Stomach (tissue), 8 donors: ENCODE measurements at regions not wholly inside any gene's neighbourhood (a gene's known extent, or its start where the extent isn't known, plus 50 kb on each side); places are given as distances from the start of the nearest gene placed in this dataset.

Source experiments
- DNase-seq, 2 donors: peaks; one replicate each; pipeline versions ENCODE4 v3.0.0 to v3.0.0-alpha.2; 2013 to 2019
- H3K27ac ChIP-seq, 5 donors: fragments of 200-600 bp in 4 of 5; sonication (generic) in 4 of 5; one replicate each; pipeline ENCODE4 v1.5.1; 2013 to 2019; ENCODE audit warnings: mild to moderate bottlenecking in 1 of 5, moderate library complexity in 1 of 5
- H3K27me3 ChIP-seq, 3 donors: fragments of 200-600 bp; sonication (generic); one replicate each; pipeline ENCODE4 v1.5.1; 2017 to 2019; ENCODE audit warnings: mixed run types in 1 of 3
- H3K36me3 ChIP-seq, 4 donors: fragments of 200-600 bp; sonication (generic); 1 replicate in 3 of 4; 2 replicates in 1 of 4; pipeline ENCODE4 v1.5.1; 2016 to 2019
- H3K4me1 ChIP-seq, 4 donors: fragments of 200-600 bp; sonication (generic); one replicate each; pipeline ENCODE4 v1.5.1; 2016 to 2019
- H3K4me3 ChIP-seq, 4 donors: fragments of 200-600 bp; sonication (generic) in 3 of 4; one replicate each; pipeline ENCODE4 v1.5.1; 2016 to 2019; ENCODE audit warnings: mild to moderate bottlenecking in 1 of 4
- H3K9me3 ChIP-seq, 4 donors: fragments of 200-600 bp; sonication (generic); one replicate each; pipeline ENCODE4 v1.5.1; 2016 to 2019
- CTCF ChIP-seq, 7 experiments: fragments of 450-650 bp in 4 of 7; fragments of 200-600 bp in 3 of 7; sonication (generic) in 3 of 7; IDR thresholded peaks; one replicate each; pipeline ENCODE4 v1.5.1; 2016 to 2019; ENCODE audit warnings: antibody characterized with exemption in 7 of 7, control low read depth in 2 of 7, mild to moderate bottlenecking in 1 of 7
- EP300 ChIP-seq: sonication (generic); formaldehyde crosslinking; IDR thresholded peaks from one replicate; pipeline ENCODE4 v1.6.1; 2017; ENCODE audit warnings: antibody characterized with exemption
- POLR2A ChIP-seq, 4 donors: fragments of 450-650 bp; IDR thresholded peaks; one replicate each; pipeline ENCODE4 v1.6.1; 2016; ENCODE audit warnings: antibody characterized with exemption in 4 of 4, control low read depth in 2 of 4, mild to moderate bottlenecking in 1 of 4, moderate library complexity in 1 of 4
- POLR2AphosphoS5 ChIP-seq, 3 donors: sonication (generic); formaldehyde crosslinking; IDR thresholded peaks; one replicate each; pipeline ENCODE4 v1.6.1; 2016; ENCODE audit warnings: antibody characterized with exemption in 3 of 3
- WGBS, 5 donors: extraction: QIAGEN DNeasy Blood & Tissue Kit in 3 of 5; methylation state at CpG; one replicate each; pipeline versions ENCODE4 v1.1.5 to v1.1.7; 2013 to 2018; 5-methylcytosine and 5-hydroxymethylcytosine counted together
- intact Hi-C: fragments of 100-400 bp; cut with DNase I; formaldehyde crosslinking; loops from one replicate; pipeline ENCODE4 v1.15.1; 2023; ENCODE audit warnings: low total_unique reads
- donor health status: healthy with polysubstance abuse.
- donor health status: Bipolar disorder and iron deficiency.
- donor health status: healthy.

GRCh38 chr7:46168231-46168630, 247.2 kb upstream of the IGFBP3 start:
- intact Hi-C loops, result no loop called here
- TF ChIP-seq POLR2AphosphoS5 (IDR thresholded peaks at IDR 0.05) (no peak), EP300 (no peak), CTCF (IDR thresholded peaks at IDR 0.05) (no peak), POLR2A (IDR thresholded peaks at IDR 0.05) (no peak)
- Histone ChIP-seq H3K4me1 (peaks cover 0 to 1% (median 0%) of the 10 kb centered on the region in 4 donors), H3K4me3 (no peak overlapping the region), H3K27me3 (no peaks in the 10 kb centered on the region), H3K9me3 (no peaks in the 10 kb centered on the region), H3K36me3 (no peaks in the 10 kb centered on the region), H3K27ac (no peak overlapping the region)
- no peak for DNase-seq
- 77 to 89% (median 82%) methylated on average over 5 of the region's 5 CpGs for WGBS, 5 donors

GRCh38 chr7:46165276-46165675, 244.2 kb upstream of the IGFBP3 start:
- Histone ChIP-seq H3K9me3 (no peaks in the 10 kb centered on the region), H3K4me1 (no peaks in the 10 kb centered on the region), H3K36me3 (no peaks in the 10 kb centered on the region), H3K4me3 (no peak overlapping the region), H3K27me3 (no peaks in the 10 kb centered on the region), H3K27ac (no peak overlapping the region)
- TF ChIP-seq CTCF (IDR thresholded peaks at IDR 0.05), result no peak
- TF ChIP-seq POLR2A (IDR thresholded peaks at IDR 0.05), result no peak
- TF ChIP-seq EP300, result no peak
- no peak for TF ChIP-seq POLR2AphosphoS5 (IDR thresholded peaks at IDR 0.05)
- 44 to 96% (median 86%) methylated on average over 1 of the region's 1 CpG for WGBS, 5 donors
- intact Hi-C loops, result no loop called here
- DNase-seq, result no peak

GRCh38 chr7:46164629-46165028, 243.6 kb upstream of the IGFBP3 start:
- H3K4me1 ChIP-seq, result no peaks in the 10 kb centered on the region
- 47 to 97% (median 75%) methylated on average over 1 of the region's 1 CpG for WGBS, 5 donors
- no peaks in the 10 kb centered on the region for H3K36me3 ChIP-seq
- no peak overlapping the region for H3K27ac ChIP-seq
- no peak for DNase-seq
- intact Hi-C loops, result no loop called here
- TF ChIP-seq POLR2A (IDR thresholded peaks at IDR 0.05), result no peak
- no peak for TF ChIP-seq EP300
- TF ChIP-seq CTCF (IDR thresholded peaks at IDR 0.05), result no peak
- TF ChIP-seq POLR2AphosphoS5 (IDR thresholded peaks at IDR 0.05), result no peak
- H3K9me3 ChIP-seq, result no peaks in the 10 kb centered on the region
- no peak overlapping the region for H3K4me3 ChIP-seq
- H3K27me3 ChIP-seq, result no peaks in the 10 kb centered on the region

- TF ChIP-seq POLR2A (IDR thresholded peaks at IDR 0.05) (no peak), CTCF (IDR thresholded peaks at IDR 0.05) (no peak)
- no peaks in the 10 kb centered on the region for H3K9me3 ChIP-seq
- no peak overlapping the region for H3K4me3 ChIP-seq
- intact Hi-C loops, result no loop called here
- WGBS, 5 donors, result 67 to 88% (median 76%) methylated on average over 1 of the region's 1 CpG
- no peaks in the 10 kb centered on the region for H3K4me1 ChIP-seq
- no peaks in the 10 kb centered on the region for H3K36me3 ChIP-seq
- no peak overlapping the region for H3K27ac ChIP-seq
- H3K27me3 ChIP-seq, result no peaks in the 10 kb centered on the region
- DNase-seq, result peak in 1 of 2 donors; percentile 11
These were observed 242.2 kb upstream of the IGFBP3 start for GRCh38 chr7:46163246-46163645.

- DNase-seq, result peak in 1 of 2 donors; percentile 14
These were observed 241.5 kb upstream of the IGFBP3 start for GRCh38 chr7:46162609-46163008.

More at GRCh38 chr7:46162609-46163008, 241.5 kb upstream of the IGFBP3 start:
- H3K36me3 ChIP-seq, result no peaks in the 10 kb centered on the region
- no peaks in the 10 kb centered on the region for H3K4me1 ChIP-seq
- TF ChIP-seq POLR2AphosphoS5 (IDR thresholded peaks at IDR 0.05), result no peak
- TF ChIP-seq EP300, result no peak
- no peak for TF ChIP-seq POLR2A (IDR thresholded peaks at IDR 0.05)
- TF ChIP-seq CTCF (IDR thresholded peaks at IDR 0.05), result no peak
- no peak overlapping the region for H3K27ac ChIP-seq
- intact Hi-C loops, result no loop called here
- H3K9me3 ChIP-seq, result no peaks in the 10 kb centered on the region
- 47 to 57% (median 53%) methylated on average over 3 of the region's 3 CpGs for WGBS, 5 donors
- no peaks in the 10 kb centered on the region for H3K27me3 ChIP-seq
- H3K4me3 ChIP-seq, result no peak overlapping the region
